ENCODE measurements at regions not wholly inside any gene's neighbourhood (a gene's known extent, or its start where the extent isn't known, plus 50 kb on each side); places are given as distances from the start of the nearest gene placed in this dataset.
"Not testable (repeated sequence)": the region's sequence is repeated elsewhere in the genome, so short reads cannot be mapped to it uniquely, and the experiment has no call there.

DNA sequence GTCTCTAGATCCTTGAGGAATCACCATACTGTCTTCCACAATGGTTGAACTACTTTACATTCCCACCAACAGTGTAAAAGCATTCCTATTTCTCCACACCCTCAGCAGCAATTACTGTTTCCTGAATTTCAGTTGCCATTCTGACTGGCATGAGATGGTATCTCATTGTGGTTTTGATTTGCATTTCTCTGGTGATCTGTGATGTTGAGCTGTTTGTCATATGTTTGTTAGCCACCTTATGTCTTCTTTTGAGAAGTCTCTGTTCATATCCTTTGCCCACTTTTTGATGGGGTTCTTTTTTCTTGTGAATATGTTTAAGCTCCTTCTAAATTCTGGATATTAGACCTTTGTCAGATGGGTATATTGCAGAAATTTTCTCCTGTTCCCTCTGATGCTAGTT lies 356.0 kb downstream of the IGSF11 start:
- not testable (repeated sequence) for TF ChIP-seq POLR2AphosphoS5, POLR2A (IDR thresholded peaks at IDR 0.05)
- TF ChIP-seq, protein P1, sequence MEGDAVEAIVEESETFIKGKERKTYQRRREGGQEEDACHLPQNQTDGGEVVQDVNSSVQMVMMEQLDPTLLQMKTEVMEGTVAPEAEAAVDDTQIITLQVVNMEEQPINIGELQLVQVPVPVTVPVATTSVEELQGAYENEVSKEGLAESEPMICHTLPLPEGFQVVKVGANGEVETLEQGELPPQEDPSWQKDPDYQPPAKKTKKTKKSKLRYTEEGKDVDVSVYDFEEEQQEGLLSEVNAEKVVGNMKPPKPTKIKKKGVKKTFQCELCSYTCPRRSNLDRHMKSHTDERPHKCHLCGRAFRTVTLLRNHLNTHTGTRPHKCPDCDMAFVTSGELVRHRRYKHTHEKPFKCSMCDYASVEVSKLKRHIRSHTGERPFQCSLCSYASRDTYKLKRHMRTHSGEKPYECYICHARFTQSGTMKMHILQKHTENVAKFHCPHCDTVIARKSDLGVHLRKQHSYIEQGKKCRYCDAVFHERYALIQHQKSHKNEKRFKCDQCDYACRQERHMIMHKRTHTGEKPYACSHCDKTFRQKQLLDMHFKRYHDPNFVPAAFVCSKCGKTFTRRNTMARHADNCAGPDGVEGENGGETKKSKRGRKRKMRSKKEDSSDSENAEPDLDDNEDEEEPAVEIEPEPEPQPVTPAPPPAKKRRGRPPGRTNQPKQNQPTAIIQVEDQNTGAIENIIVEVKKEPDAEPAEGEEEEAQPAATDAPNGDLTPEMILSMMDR (IDR thresholded peaks at IDR 0.05 in 8 of 11, conservative IDR thresholded peaks at IDR 0.05 in 3 of 11): not testable (repeated sequence)

All from spleen (tissue), 7 donors.